Heart left ventricle (tissue), 13 donors: ENCODE measurements at regions not wholly inside any gene's neighbourhood (a gene's known extent, or its start where the extent isn't known, plus 50 kb on each side); places are given as distances from the start of the nearest gene placed in this dataset.

Experiments
- POLR2A ChIP-seq, 2 donors: fragments of 450-650 bp; IDR thresholded peaks; one replicate each; pipeline ENCODE4 v1.6.1; 2017; ENCODE audit warnings: antibody characterized with exemption in 2 of 2, mild to moderate bottlenecking in 2 of 2, moderate library complexity in 2 of 2
- TF ChIP-seq, protein P1 (sequence below), 12 donors: fragments of 200-600 bp; sonication (generic) in 4 of 12; IDR thresholded peaks; one replicate each; pipeline versions ENCODE4 v1.5.0 to v1.8.0; 2018 to 2022; ENCODE audit warnings: antibody characterized with exemption in 12 of 12, mild to moderate bottlenecking in 5 of 12
- donor health status: ischemic (EF 13 %, LVEDD 7.1; RV severe dilation, severe dysfunction).
- donor health status: DM: no; HTN: yes; CAD: no.
- donor health status: DM: no; HTN: no; CAD: no.
- donor health status: ischemic (EF 25% LVEDD 6.9; RV normal size, moderate dysfunction).
- donor health status: ischemic (EF 25% LVEDD 5.7; RV mildly dilated, moderate dysfunction).
- donor health status: ischemic (EF 35%, LVEDD 5.7; RV mildly dilated, moderate dysfunction).
- donor health status: nonischemic (EF 11% LVEDD 7.7; RV severe dilation, severe dysfunction).
- donor health status: DM: yes; HTN: yes; CAD: no.
- donor health status: PGD.
- donor health status: ischemic (EF 29% LVEDD 5.4; RV normal size, mild dysfunction).
- donor health status: nonischemic (EF 23%, LVEDD 6.1; RV moderate dilation, normal function).

DNA sequence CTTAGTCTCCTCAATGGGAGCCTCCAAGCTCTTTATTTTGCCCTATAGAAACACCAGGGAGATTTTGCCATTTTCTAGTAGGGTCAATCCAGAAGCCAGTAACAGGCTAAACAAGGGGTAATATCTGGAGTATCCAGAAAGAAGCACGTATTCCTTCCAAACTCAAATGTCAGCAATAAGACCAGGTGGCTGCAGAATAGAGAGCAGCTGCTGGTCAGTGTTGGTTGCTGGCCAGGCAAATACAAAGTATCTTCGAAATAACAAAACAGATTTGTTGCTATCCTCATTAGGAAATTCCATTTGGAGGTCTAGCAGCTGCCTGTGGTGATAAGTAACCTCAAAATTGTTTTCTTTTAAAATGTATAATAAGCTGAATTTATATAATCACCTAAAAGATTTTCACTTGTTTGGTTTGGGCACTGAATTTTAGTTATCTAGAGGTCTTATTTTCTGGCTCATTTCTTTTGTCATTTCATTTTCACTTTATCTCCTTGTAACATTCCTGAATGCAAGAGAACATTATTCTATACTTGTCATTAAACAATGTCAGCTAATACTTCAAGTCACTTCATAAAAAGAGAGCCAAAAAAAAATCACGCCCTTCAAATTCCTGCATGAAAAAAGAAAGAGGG, 320.6 kb downstream of the DTHD1 start:
- TF ChIP-seq, protein P1, sequence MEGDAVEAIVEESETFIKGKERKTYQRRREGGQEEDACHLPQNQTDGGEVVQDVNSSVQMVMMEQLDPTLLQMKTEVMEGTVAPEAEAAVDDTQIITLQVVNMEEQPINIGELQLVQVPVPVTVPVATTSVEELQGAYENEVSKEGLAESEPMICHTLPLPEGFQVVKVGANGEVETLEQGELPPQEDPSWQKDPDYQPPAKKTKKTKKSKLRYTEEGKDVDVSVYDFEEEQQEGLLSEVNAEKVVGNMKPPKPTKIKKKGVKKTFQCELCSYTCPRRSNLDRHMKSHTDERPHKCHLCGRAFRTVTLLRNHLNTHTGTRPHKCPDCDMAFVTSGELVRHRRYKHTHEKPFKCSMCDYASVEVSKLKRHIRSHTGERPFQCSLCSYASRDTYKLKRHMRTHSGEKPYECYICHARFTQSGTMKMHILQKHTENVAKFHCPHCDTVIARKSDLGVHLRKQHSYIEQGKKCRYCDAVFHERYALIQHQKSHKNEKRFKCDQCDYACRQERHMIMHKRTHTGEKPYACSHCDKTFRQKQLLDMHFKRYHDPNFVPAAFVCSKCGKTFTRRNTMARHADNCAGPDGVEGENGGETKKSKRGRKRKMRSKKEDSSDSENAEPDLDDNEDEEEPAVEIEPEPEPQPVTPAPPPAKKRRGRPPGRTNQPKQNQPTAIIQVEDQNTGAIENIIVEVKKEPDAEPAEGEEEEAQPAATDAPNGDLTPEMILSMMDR (IDR thresholded peaks at IDR 0.05): no peak
- no peak for TF ChIP-seq POLR2A (IDR thresholded peaks at IDR 0.05)
